ENCODE measurements at regions not wholly inside any gene's neighbourhood (a gene's known extent, or its start where the extent isn't known, plus 50 kb on each side); places are given as distances from the start of the nearest gene placed in this dataset.

- H2AFZ ChIP-seq (ENCODE audit: low read depth, low read length) = no peak overlapping the region
- FAIRE-seq = no peak
These were observed 171.6 kb downstream of the RASEF start for GRCh38 chr9:82891321-82891720.

More at GRCh38 chr9:82891321-82891720, 171.6 kb downstream of the RASEF start:
- in situ Hi-C loops (cut with MboI) (no loop called here), intact Hi-C loops (cut with micrococcal nuclease) (no loop called here)
- no peak for TF ChIP-seq EP400 (IDR thresholded peaks at IDR 0.05)
- TF ChIP-seq FOXJ2 (tag; IDR thresholded peaks at IDR 0.05) = no peak
- no peak for TF ChIP-seq ZBTB2 (IDR thresholded peaks at IDR 0.05)
- TF ChIP-seq, protein P1, sequence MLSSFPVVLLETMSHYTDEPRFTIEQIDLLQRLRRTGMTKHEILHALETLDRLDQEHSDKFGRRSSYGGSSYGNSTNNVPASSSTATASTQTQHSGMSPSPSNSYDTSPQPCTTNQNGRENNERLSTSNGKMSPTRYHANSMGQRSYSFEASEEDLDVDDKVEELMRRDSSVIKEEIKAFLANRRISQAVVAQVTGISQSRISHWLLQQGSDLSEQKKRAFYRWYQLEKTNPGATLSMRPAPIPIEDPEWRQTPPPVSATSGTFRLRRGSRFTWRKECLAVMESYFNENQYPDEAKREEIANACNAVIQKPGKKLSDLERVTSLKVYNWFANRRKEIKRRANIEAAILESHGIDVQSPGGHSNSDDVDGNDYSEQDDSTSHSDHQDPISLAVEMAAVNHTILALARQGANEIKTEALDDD (IDR thresholded peaks at IDR 0.05) = no peak
- TF ChIP-seq PHB2 (IDR thresholded peaks at IDR 0.05; ENCODE audit: low read depth) = no peak
- TF ChIP-seq ZBTB17 (CRISPR knock-in tag; IDR thresholded peaks at IDR 0.05) = no peak
- no peak for TF ChIP-seq ILK (tag; IDR thresholded peaks at IDR 0.05; ENCODE audit: borderline replicate concordance, low read depth)
- TF ChIP-seq ATF2 (CRISPR knock-in tag; IDR thresholded peaks at IDR 0.05) = no peak
- TF ChIP-seq HDAC3 (IDR thresholded peaks at IDR 0.05; ENCODE audit: borderline replicate concordance, partially characterized antibody) = no peak
- no peak for TF ChIP-seq ZNF184 (CRISPR knock-in tag; IDR thresholded peaks at IDR 0.05)
- no peak for TF ChIP-seq EHMT2 (IDR thresholded peaks at IDR 0.05)
- Histone ChIP-seq H3K27me3 (ENCODE audit: control insufficient read depth in 2 of 2, insufficient read depth in 2 of 2, low read length in 2 of 2) (no peaks in the 10 kb centered on the region), H4K20me1 (replicated peaks; ENCODE audit: control insufficient read depth, insufficient read depth, low read length) (no peaks in the 10 kb centered on the region), H3K79me2 (ENCODE audit: control insufficient read depth, insufficient read depth, low read length) (no peaks in the 10 kb centered on the region), H3K4me3 (no peak overlapping the region), H3K9ac (ENCODE audit: insufficient read depth in 1 of 2, low read depth in 2 of 2, low read length in 2 of 2) (no peak overlapping the region), H3K36me3 (ENCODE audit: control insufficient read depth, insufficient read depth, low read length) (no peaks in the 10 kb centered on the region), H3K4me1 (replicated peaks in 1 of 2; ENCODE audit: control insufficient read depth in 2 of 2, insufficient read depth in 2 of 2, low read length in 2 of 2) (no peaks in the 10 kb centered on the region), H3K9me1 (ENCODE audit: control insufficient read depth, insufficient read depth, low read length) (no peaks in the 10 kb centered on the region), H3K9me3 (replicated peaks; ENCODE audit: control insufficient read depth, insufficient read depth, low read depth, low read length) (no peaks in the 10 kb centered on the region), H3K27ac (ENCODE audit: extremely low read depth, low read depth, low read length) (no peak overlapping the region), H3K4me2 (ENCODE audit: insufficient read depth, low read length) (no peak overlapping the region)
- ChIA-PET POLR2A (no interaction called here), CTCF (ENCODE audit: low intra/inter-chr PET ratio) (no interaction called here)
- ATAC-seq (no peak), DNase-seq (ENCODE audit: extremely low read depth in 1 of 4, low spot score in 3 of 4) (no peak)
- 0% methylated on average over 1 of the region's 1 CpG for WGBS (ENCODE audit: insufficient coverage, low coverage, missing lambda C conversion rate)
- no TSS peak for BruUV-seq (replicated peaks)

Measured in K562 (cell line).